Left ventricle myocardium inferior (tissue), 1 donor: ENCODE measurements at regions not wholly inside any gene's neighbourhood (a gene's known extent, or its start where the extent isn't known, plus 50 kb on each side); places are given as distances from the start of the nearest gene placed in this dataset.

Source experiments
- DNase-seq: peaks from one replicate; pipeline ENCODE4 v3.0.0-alpha.2; 2020
- H3K27ac ChIP-seq: fragments of 200-600 bp; replicated peaks from 2 replicates; pipeline ENCODE4 v1.8.0; 2021
- H3K27me3 ChIP-seq: fragments of 200-600 bp; 2 replicates; pipeline ENCODE4 v1.8.0; 2021; ENCODE audit warnings: low read depth
- H3K36me3 ChIP-seq: fragments of 200-600 bp; 2 replicates; pipeline ENCODE4 v1.8.0; 2021
- H3K4me1 ChIP-seq: fragments of 200-600 bp; 2 replicates; pipeline ENCODE4 v1.8.0; 2021
- H3K4me3 ChIP-seq: fragments of 200-600 bp; 2 replicates; pipeline ENCODE4 v1.8.0; 2021; ENCODE audit warnings: mild to moderate bottlenecking, moderate library complexity
- H3K9me3 ChIP-seq: fragments of 200-600 bp; replicated peaks from 2 replicates; pipeline ENCODE4 v1.8.0; 2021
- intact Hi-C: fragments of 100-400 bp; cut with micrococcal nuclease; formaldehyde crosslinking; loops from one replicate; pipeline ENCODE4 v1.11.0; 2022
- TF ChIP-seq, protein P1 (sequence below): fragments of 200-600 bp; IDR thresholded peaks from 2 replicates; pipeline ENCODE4 v1.8.0; 2021; ENCODE audit warnings: antibody characterized with exemption, mild to moderate bottlenecking, borderline replicate concordance
- donor health status: DM: no; HTN: yes; CAD: no; lungs with severe emphysema.

DNA sequence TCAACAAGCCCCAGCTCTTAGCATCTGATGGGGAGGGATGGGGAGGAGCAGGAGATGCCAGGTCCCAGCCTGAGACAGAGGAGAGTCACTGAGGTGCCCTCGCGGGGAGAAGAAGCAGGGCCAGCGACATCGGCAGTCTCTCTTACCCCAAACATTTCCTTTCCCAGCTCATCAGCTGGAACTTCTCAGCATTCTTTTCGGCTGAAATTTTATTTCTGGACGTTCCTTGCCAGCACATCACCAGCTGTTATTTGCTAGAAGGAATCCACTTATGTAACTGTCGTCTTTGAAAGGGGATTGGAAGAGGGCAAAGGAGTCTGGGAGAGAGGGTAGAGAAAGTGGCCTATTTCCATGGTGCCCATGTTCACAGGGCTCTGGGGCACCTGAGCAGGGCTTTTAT, 101.0 kb upstream of the SHH start:
- H3K27ac ChIP-seq = no peak overlapping the region
- H3K4me3 ChIP-seq = no peak overlapping the region
- H3K36me3 ChIP-seq = no peaks in the 10 kb centered on the region
- DNase-seq = no peak
- peaks cover 41% of the 10 kb centered on the region for H3K9me3 ChIP-seq
- H3K27me3 ChIP-seq = peaks cover 17% of the 10 kb centered on the region
- H3K4me1 ChIP-seq = no peaks in the 10 kb centered on the region
- TF ChIP-seq, protein P1, sequence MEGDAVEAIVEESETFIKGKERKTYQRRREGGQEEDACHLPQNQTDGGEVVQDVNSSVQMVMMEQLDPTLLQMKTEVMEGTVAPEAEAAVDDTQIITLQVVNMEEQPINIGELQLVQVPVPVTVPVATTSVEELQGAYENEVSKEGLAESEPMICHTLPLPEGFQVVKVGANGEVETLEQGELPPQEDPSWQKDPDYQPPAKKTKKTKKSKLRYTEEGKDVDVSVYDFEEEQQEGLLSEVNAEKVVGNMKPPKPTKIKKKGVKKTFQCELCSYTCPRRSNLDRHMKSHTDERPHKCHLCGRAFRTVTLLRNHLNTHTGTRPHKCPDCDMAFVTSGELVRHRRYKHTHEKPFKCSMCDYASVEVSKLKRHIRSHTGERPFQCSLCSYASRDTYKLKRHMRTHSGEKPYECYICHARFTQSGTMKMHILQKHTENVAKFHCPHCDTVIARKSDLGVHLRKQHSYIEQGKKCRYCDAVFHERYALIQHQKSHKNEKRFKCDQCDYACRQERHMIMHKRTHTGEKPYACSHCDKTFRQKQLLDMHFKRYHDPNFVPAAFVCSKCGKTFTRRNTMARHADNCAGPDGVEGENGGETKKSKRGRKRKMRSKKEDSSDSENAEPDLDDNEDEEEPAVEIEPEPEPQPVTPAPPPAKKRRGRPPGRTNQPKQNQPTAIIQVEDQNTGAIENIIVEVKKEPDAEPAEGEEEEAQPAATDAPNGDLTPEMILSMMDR = no peak
- intact Hi-C loops = no loop called here

DNA sequence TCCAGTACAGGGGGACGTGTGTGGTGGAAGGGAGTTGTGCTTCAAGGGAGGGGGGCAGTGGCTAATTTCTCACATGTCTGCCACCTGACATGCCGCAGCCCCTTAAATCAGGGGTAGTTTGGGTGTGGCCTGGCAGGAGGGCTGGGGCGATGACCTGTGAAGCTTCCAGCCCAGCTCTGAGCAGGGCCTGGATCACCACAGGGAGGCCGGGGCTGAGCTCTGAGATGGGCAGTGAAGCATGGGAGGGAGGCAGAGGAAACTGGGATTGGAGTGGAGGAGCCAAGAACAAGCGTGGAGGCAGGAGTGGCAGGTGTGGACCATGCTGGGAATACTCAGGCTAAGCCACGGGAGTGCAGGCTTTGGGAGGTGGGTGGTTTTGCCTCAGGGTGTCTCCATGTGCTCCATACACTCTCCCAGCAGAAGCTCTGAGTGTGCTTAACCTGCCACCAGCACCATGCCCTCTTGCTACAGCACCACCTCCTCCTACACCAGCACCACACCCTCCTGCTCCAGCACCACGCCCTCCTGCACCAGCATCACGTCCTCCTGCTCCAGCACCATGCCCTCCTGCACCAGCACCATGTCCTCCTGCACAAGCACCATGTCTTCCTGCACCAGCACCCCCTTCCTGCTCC, 99.3 kb upstream of the SHH start:
- intact Hi-C loops = no loop called here
- Histone ChIP-seq H3K27me3 (peaks cover 19% of the 10 kb centered on the region), H3K36me3 (no peaks in the 10 kb centered on the region), H3K4me1 (no peaks in the 10 kb centered on the region), H3K4me3 (no peak overlapping the region), H3K27ac (no peak overlapping the region), H3K9me3 (peaks cover 41% of the 10 kb centered on the region)
- TF ChIP-seq, protein P1 = no peak
- DNase-seq = no peak

DNA sequence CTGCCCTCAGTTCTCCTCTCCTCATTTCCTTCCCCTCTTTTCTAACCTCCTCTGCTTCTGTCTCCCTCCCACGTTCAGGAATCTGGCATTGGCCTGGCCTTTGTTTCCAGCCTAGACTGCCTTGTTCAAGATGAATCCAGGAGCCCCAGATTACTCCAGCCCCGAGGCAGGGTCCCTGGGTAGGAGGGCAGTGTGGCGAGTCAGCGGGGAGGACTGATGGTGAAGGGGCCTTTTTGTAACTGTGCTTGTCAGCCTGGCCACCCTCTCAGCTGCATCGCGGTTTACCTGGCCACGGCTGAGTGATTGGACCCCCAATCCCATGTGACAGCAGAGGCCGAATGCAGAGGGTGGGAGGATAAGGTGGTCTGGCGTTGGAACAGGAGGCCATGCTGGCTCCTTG, 96.1 kb upstream of the SHH start:
- TF ChIP-seq, protein P1 = no peak
- Histone ChIP-seq H3K27ac (no peak overlapping the region), H3K9me3 (peaks cover 41% of the 10 kb centered on the region), H3K36me3 (no peaks in the 10 kb centered on the region), H3K4me3 (no peak overlapping the region), H3K27me3 (peaks cover 23% of the 10 kb centered on the region), H3K4me1 (no peaks in the 10 kb centered on the region)
- intact Hi-C loops = no loop called here
- DNase-seq = no peak

DNA sequence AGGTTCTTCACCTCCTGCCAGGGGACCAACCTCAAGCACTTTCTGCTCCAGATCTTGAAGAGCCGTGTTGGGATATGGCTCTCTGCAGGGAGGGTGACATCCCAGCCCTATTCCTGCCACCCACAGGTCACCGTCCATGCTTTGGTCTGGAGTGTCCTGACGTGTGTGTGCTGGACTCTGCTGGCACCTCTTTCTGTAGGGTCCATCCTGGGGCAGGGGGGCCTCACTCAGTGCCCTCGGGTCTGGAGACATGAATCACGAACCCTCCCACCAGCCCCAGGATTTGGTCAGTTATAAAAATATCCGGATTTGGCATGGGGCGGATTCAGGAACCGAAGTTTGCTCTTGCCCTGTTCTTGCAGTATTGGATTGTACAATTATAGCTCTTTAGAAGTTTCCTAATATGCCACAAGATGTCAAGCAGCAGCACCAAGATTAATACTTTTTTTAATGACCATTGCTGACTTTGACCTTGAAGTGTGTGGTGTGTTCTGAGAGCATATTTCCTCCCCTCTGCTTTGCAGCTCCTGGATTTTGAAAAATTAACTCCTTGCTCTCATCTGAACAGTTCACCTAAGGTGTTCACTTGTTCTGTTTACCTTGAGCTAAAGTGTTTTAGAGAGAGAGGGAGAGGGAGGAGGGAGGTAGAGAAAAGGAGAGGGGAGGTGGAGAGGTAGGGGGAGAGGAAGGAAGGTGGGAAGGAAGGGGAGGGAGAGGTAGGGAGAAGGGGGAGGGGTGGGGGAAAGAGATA, 95.4 kb upstream of the SHH start:
- Histone ChIP-seq H3K36me3 (no peaks in the 10 kb centered on the region), H3K27me3 (peaks cover 23% of the 10 kb centered on the region), H3K9me3 (peaks cover 34% of the 10 kb centered on the region), H3K4me1 (no peaks in the 10 kb centered on the region), H3K27ac (no peak overlapping the region), H3K4me3 (no peak overlapping the region)
- DNase-seq = no peak
- intact Hi-C loops = no loop called here
- TF ChIP-seq, protein P1 = no peak

DNA sequence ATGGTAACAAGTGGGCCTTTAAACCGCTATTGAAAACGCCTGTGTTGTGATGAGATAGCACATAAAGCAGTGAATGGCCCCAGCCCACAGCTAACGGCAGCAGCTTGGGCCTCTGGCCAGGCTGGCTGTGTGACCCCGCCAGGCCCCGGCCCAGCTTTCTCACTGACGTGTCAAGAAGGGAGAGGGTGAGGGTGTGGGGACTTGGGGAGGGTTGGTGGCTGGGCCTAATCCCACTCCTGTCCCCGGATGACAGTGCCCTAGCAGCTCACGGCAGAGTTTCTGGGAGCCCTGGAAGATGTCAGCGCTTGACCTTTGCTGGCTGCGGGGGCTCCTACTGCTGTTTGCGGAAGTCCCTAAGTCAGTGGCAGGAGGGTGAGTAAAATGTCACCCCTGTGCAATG, 88.9 kb upstream of the SHH start:
- Histone ChIP-seq H3K4me3 (no peak overlapping the region), H3K27ac (no peak overlapping the region), H3K36me3 (no peaks in the 10 kb centered on the region), H3K9me3 (peaks cover 20% of the 10 kb centered on the region), H3K4me1 (no peaks in the 10 kb centered on the region), H3K27me3 (peaks cover 9% of the 10 kb centered on the region)
- TF ChIP-seq, protein P1 = no peak
- DNase-seq = no peak
- intact Hi-C loops = no loop called here
